ENCODE measurements at regions not wholly inside any gene's neighbourhood (a gene's known extent, or its start where the extent isn't known, plus 50 kb on each side); places are given as distances from the start of the nearest gene placed in this dataset.
A peak's percentile ranks its signal among the peaks of the same experiment; 100 is the strongest.
"Not testable (repeated sequence)": the region's sequence is repeated elsewhere in the genome, so short reads cannot be mapped to it uniquely, and the experiment has no call there.

DNA sequence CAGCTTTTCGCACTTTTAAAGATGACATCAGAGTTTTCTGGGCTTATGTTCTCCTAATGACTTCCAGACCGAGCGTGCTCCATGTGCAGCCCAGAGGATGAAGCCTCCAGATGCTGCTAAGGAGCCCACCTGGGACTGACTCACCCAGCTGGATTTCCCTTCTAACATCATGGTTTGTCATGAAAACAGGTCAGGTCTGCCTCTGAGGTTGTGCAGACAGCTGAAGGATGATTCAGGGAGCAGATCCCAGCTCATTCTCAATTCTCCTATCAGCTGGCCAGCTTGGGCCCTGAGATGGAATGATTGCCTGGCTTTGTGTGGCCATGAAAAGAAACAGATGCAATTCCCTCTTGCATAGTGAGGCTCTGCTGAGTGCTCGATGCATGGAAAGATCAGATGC is 123.9 kb upstream of the DUSP10 start:
- H3K4me3 ChIP-seq (replicated peaks; ENCODE audit: low read depth, low read length) = no peak overlapping the region
- peak; percentile 92 for DNase-seq (ENCODE audit: extremely low read depth, low read depth)
- TF ChIP-seq, protein P1, sequence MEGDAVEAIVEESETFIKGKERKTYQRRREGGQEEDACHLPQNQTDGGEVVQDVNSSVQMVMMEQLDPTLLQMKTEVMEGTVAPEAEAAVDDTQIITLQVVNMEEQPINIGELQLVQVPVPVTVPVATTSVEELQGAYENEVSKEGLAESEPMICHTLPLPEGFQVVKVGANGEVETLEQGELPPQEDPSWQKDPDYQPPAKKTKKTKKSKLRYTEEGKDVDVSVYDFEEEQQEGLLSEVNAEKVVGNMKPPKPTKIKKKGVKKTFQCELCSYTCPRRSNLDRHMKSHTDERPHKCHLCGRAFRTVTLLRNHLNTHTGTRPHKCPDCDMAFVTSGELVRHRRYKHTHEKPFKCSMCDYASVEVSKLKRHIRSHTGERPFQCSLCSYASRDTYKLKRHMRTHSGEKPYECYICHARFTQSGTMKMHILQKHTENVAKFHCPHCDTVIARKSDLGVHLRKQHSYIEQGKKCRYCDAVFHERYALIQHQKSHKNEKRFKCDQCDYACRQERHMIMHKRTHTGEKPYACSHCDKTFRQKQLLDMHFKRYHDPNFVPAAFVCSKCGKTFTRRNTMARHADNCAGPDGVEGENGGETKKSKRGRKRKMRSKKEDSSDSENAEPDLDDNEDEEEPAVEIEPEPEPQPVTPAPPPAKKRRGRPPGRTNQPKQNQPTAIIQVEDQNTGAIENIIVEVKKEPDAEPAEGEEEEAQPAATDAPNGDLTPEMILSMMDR (IDR thresholded peaks at IDR 0.05; ENCODE audit: low read depth, low read length, missing control alignments) = no peak

- DNase-seq (ENCODE audit: extremely low read depth, low read depth) = no peak
- TF ChIP-seq, protein P1 (IDR thresholded peaks at IDR 0.05; ENCODE audit: low read depth, low read length, missing control alignments) = no peak
- H3K4me3 ChIP-seq (replicated peaks; ENCODE audit: low read depth, low read length) = no peak overlapping the region
Observed at GRCh38 chr1:221863635-221864034, 121.7 kb upstream of the DUSP10 start.

DNA sequence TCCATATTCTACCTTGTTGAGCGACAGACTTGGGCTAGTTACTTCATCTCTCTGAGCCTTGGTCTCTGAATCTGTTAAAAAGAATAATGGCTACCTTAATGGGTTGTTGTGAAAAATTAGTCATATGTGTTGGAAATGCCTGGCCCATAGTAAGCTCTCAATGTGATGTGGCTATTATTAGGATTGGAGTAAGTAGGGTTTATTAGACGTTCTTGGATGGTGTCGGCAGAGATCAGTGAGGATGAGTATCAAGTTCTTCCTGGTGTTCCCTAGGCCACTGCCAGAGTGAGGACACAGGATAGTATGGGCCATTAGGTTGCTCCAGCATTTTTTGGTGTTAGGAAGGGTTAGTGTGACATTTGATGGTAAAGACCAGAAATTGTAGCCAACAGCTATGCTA is 121.1 kb upstream of the DUSP10 start:
- H3K4me3 ChIP-seq (replicated peaks; ENCODE audit: low read depth, low read length) = no peak overlapping the region
- TF ChIP-seq, protein P1 (IDR thresholded peaks at IDR 0.05; ENCODE audit: low read depth, low read length, missing control alignments) = no peak
- DNase-seq (ENCODE audit: extremely low read depth, low read depth) = no peak

DNA sequence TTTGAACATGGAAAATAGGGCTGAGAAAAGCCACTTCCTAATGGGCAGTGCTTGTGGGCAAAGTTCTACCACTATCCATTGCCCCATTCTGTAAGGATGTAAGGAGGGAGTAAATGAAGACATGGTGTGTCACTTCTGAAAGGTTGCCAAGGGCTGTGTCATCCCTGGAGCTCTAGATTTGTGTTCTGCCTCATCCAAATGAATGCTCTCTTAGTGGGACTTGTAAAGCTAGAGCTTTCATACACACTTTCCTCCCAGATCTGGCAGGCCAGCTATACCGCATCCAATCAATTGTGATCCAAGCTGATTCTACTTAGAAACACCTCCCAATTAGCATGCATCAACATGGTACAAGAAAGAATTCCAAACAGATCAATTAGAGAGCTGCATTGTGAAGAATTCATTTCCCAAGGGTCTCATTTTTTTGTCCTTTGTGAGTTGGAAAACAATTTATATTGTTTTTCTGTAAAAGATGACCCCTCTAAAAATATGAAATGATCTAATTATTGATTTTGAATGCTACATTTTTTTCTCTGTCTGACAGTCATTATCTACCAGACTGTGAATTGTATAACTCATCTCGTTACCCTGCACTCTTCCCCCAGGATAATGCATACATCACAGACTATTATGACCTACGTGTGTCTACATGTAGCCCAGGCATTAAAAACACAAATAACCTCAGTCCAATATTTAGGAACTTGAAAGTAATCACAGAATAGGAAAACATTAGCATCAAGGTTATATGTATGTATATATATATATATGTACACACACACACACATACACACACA is 117.1 kb upstream of the DUSP10 start:
- TF ChIP-seq, protein P1 (IDR thresholded peaks at IDR 0.05; ENCODE audit: low read depth, low read length, missing control alignments) = no peak
- no peak for DNase-seq (ENCODE audit: extremely low read depth, low read depth)
- no peak overlapping the region for H3K4me3 ChIP-seq (replicated peaks; ENCODE audit: low read depth, low read length)

- DNase-seq (ENCODE audit: extremely low read depth, low read depth); H3K4me3 ChIP-seq (replicated peaks; ENCODE audit: low read depth, low read length): not testable (repeated sequence)
Observed at GRCh38 chr1:221857094-221857444, 115.2 kb upstream of the DUSP10 start.

GRCh38 chr1:221856228-221857093 is 114.6 kb upstream of the DUSP10 start:
- no peak overlapping the region for H3K4me3 ChIP-seq (replicated peaks; ENCODE audit: low read depth, low read length)
- TF ChIP-seq, protein P1 (IDR thresholded peaks at IDR 0.05; ENCODE audit: low read depth, low read length, missing control alignments) = no peak
- no peak for DNase-seq (ENCODE audit: extremely low read depth, low read depth)

- TF ChIP-seq, protein P1 (IDR thresholded peaks at IDR 0.05; ENCODE audit: low read depth, low read length, missing control alignments) = no peak
Observed at GRCh38 chr1:221855156-221855555, 113.3 kb upstream of the DUSP10 start.

More at GRCh38 chr1:221855156-221855555, 113.3 kb upstream of the DUSP10 start:
- no peak overlapping the region for H3K4me3 ChIP-seq (replicated peaks; ENCODE audit: low read depth, low read length)
- DNase-seq (ENCODE audit: extremely low read depth, low read depth) = no peak

Data from HFF-Myc (cell line).